Choroid plexus epithelial cell (primary cell): ENCODE measurements at regions not wholly inside any gene's neighbourhood (a gene's known extent, or its start where the extent isn't known, plus 50 kb on each side); places are given as distances from the start of the nearest gene placed in this dataset.

ENCODE experiments used
- DNase-seq: peaks from one replicate; pipeline ENCODE4 v3.0.0-alpha.2; 2010; ENCODE audit warnings: low read depth
- H3K4me3 ChIP-seq: 2 replicates; pipeline ENCODE4 v1.5.1; 2011; ENCODE audit warnings: low read depth, mild to moderate bottlenecking, control low read depth, low read length, moderate library complexity
- CTCF ChIP-seq: conservative IDR thresholded peaks from 2 replicates; pipeline ENCODE4 v1.5.1; 2011; ENCODE audit warnings: low read depth, mild to moderate bottlenecking, control low read depth, inconsistent platforms, low read length, moderate library complexity

GRCh38 chr14:65853407-65853955, 441.0 kb downstream of the FUT8 start:
- no peak overlapping the region for H3K4me3 ChIP-seq
- TF ChIP-seq CTCF = no peak
- no peak for DNase-seq

GRCh38 chr14:65854215-65854614, 441.7 kb downstream of the FUT8 start:
- no peak overlapping the region for H3K4me3 ChIP-seq

GRCh38 chr14:65860956-65861611, 448.6 kb downstream of the FUT8 start:
- DNase-seq = no peak
- H3K4me3 ChIP-seq = no peak overlapping the region
- no peak for TF ChIP-seq CTCF

More at GRCh38 chr14:65854215-65854614, 441.7 kb downstream of the FUT8 start:
- DNase-seq = no peak
- no peak for TF ChIP-seq CTCF

GRCh38 chr14:65864549-65864948, 452.0 kb downstream of the FUT8 start:
- H3K4me3 ChIP-seq = no peak overlapping the region

GRCh38 chr14:65864984-65865383, 452.5 kb downstream of the FUT8 start:
- no peak for TF ChIP-seq CTCF
- no peak overlapping the region for H3K4me3 ChIP-seq
- DNase-seq = no peak

More at GRCh38 chr14:65864549-65864948, 452.0 kb downstream of the FUT8 start:
- TF ChIP-seq CTCF = no peak
- DNase-seq = no peak

GRCh38 chr14:65866448-65866847, 453.9 kb downstream of the FUT8 start:
- H3K4me3 ChIP-seq = no peak overlapping the region
- no peak for DNase-seq
- no peak for TF ChIP-seq CTCF

- H3K4me3 ChIP-seq = no peak overlapping the region
- DNase-seq = no peak
- no peak for TF ChIP-seq CTCF
Measured at GRCh38 chr14:65866886-65867285, 454.4 kb downstream of the FUT8 start.
